AG10803 (cell line): ENCODE measurements at regions not wholly inside any gene's neighbourhood (a gene's known extent, or its start where the extent isn't known, plus 50 kb on each side); places are given as distances from the start of the nearest gene placed in this dataset.

Experiments
- DNase-seq: peaks from one replicate; pipeline ENCODE4 v3.0.0; 2010; ENCODE audit warnings: low read depth
- H3K4me3 ChIP-seq: 2 replicates; pipeline ENCODE4 v1.5.1; 2011; ENCODE audit warnings: mild to moderate bottlenecking, low read length, control low read depth
- TF ChIP-seq, protein P1 (sequence below): conservative IDR thresholded peaks from 2 replicates; pipeline ENCODE4 v1.5.1; 2011; ENCODE audit warnings: mild to moderate bottlenecking, low read length, control low read depth, inconsistent platforms

DNA sequence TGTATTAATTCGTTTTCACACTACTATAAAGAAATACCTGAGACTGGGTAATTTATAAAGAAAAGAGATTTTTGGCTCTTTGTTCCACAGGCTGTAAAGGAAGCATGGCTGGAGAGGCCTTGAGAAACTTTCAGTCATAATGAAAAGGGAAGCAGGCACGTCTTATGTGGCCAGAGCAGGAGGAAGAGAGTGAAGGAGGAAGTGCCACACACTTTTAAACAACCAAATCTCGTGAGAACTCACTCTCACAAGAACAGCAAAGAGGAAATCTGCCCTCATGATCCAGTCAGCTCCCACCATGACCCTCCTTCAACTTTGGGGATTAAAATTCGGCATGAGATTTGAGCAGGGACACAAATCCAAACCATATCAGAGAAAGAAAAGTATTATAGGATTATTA, 1255.9 kb upstream of the MIR17HG start:
- TF ChIP-seq, protein P1, sequence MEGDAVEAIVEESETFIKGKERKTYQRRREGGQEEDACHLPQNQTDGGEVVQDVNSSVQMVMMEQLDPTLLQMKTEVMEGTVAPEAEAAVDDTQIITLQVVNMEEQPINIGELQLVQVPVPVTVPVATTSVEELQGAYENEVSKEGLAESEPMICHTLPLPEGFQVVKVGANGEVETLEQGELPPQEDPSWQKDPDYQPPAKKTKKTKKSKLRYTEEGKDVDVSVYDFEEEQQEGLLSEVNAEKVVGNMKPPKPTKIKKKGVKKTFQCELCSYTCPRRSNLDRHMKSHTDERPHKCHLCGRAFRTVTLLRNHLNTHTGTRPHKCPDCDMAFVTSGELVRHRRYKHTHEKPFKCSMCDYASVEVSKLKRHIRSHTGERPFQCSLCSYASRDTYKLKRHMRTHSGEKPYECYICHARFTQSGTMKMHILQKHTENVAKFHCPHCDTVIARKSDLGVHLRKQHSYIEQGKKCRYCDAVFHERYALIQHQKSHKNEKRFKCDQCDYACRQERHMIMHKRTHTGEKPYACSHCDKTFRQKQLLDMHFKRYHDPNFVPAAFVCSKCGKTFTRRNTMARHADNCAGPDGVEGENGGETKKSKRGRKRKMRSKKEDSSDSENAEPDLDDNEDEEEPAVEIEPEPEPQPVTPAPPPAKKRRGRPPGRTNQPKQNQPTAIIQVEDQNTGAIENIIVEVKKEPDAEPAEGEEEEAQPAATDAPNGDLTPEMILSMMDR = no peak
- DNase-seq = no peak

DNA sequence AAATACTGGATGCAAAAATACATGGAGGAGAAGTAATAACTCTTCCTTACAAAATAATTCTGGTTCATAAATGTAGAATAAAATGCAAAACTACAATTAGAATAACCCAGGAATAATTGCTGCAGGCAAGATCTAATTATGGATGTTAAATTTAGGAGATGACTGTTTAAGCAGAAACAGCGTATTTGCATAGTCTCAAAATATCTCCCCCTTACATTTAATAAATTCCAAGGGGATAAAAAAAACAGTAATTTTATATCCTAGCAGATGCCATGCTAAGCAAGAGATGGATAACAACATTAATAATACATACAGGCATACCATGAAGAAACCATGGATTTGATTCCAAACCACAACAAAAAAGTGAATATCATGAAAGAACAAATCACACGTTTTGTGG, 1253.1 kb upstream of the MIR17HG start:
- TF ChIP-seq, protein P1 = no peak
- no peak for DNase-seq
- no peak overlapping the region for H3K4me3 ChIP-seq

More for the DNA sequence above, 1255.9 kb upstream of the MIR17HG start:
- no peak overlapping the region for H3K4me3 ChIP-seq

DNA sequence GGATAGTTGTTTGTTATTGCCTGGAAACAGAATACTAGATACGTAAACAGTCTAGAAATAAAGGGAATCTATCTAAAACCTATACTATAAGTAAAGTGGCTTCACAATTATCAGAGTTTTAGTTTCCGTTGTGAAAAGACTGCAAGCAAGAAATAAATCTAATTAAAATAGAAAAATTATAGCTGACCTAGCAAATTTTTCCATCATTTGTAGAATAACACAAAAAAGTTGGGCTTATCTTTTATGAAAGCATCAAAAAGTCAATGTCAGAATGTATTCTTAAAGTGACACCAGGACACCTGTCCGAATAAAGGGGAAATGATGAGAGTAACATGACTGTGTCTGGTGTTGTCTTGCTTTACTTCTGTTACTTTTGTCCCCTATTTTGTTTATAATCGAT, 1248.9 kb upstream of the MIR17HG start:
- TF ChIP-seq, protein P1 = no peak
- DNase-seq = no peak
- no peak overlapping the region for H3K4me3 ChIP-seq

DNA sequence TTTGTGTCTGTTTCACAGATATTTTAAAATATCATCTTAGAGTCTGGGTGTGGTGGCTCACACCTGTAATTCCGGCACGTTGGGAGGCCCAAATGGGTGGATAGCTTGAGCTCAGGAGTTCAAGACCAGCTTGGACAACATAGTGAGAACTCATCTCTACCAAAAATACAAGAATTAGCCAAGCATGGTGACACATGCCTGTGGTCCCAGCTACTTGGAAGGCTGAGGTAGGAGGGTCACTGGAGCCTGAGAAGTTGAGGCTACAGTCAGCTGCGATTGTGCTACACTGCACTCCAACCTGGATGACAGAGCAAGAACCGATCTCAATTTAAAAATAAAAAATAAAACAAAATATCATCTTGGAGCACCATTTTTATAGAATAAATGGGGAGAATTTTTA, 1247.6 kb upstream of the MIR17HG start:
- DNase-seq = no peak
- H3K4me3 ChIP-seq = no peak overlapping the region
- TF ChIP-seq, protein P1 = no peak

DNA sequence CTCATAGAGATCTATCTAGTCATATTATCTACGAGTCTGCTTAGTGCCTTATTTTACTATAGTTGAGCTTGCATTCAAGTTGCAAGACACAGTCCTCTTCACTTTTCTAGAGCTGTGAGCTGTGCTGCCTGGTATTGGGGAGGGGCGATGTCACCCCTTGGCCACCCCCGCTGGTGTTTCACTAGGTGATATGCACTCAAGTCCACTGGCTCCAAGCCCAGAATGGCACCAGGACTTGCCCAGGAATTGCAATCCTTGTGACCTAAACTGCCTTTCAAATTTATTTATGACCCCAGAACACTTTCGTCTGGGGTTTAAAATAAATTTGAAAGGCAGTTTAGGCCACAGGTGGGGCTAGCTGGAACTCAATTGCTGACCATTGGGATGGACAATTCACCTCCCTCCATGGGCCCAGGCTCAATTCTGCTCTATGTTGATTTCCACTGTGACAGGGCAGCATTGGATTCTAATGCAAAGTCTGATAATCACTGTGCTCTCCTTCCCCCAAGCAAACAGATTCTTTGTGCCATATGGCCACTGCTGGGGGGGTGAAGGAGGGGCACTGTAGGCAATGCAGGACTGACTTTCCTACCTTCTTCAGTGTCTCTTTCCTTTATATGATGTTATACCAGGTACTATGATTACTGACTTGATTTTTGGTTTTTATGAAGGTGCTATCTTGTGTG, 1244.2 kb upstream of the MIR17HG start:
- DNase-seq = no peak
- TF ChIP-seq, protein P1 = no peak
- H3K4me3 ChIP-seq = no peak overlapping the region

DNA sequence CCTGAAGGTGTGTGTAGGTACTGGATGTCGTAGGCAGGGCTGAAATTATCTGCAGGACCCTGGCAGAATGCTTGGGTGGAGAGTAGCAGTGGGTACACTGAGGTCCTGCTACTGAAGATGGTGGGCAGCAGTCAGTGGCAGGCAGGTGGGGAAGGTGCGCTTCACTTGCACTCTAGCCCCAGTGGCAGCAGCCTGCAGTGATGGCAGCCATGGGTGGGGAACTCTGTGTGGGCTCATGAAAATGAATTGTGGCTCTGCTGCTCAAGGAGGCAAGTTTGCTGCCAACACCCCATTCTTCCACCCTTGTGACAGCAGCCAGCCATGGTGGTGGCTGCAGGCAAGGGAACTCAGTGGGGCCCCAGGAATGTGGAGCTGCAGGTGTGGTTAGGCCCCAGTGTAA, 1242.7 kb upstream of the MIR17HG start:
- no peak overlapping the region for H3K4me3 ChIP-seq
- TF ChIP-seq, protein P1 = no peak
- DNase-seq = no peak

DNA sequence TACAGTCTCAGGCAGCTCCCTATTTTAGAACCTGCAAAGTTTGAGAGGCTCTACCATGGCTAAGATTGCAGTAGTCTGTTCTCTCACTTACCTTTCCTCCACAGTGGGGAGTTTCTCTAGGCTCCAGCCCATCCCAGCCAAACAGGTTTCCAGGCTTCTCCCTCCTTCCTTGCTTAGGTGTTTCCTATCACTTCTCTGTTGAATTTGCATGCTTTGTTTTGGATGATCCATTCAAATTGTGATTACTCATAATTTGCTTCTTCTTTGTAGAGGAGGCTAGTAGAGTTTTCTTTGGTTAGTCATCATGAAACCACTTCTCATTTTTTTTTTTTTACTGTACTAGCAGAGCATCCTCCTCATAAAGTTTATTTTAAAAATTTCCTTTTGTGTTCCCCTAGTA, 1242.2 kb upstream of the MIR17HG start:
- DNase-seq = peak; percentile 56
- H3K4me3 ChIP-seq = no peak overlapping the region
- TF ChIP-seq, protein P1 = no peak
